HepG2 (cell line): ENCODE measurements at regions not wholly inside any gene's neighbourhood (a gene's known extent, or its start where the extent isn't known, plus 50 kb on each side); places are given as distances from the start of the nearest gene placed in this dataset.

Source experiments
- ARID2 ChIP-seq: sonication (generic); formaldehyde crosslinking; IDR thresholded peaks from 2 replicates; pipeline ENCODE4 v1.8.1; 2022; ENCODE audit warnings: mild to moderate bottlenecking, missing genetic modification reagents, borderline replicate concordance
- BRD4 ChIP-seq: sonication (generic); formaldehyde crosslinking; IDR thresholded peaks from 2 replicates; pipeline ENCODE4 v1.4.0; 2020; ENCODE audit warnings: missing genetic modification reagents
- CC2D1A ChIP-seq: sonication (generic); formaldehyde crosslinking; IDR thresholded peaks from 2 replicates; pipeline ENCODE4 v1.8.1; 2023; ENCODE audit warnings: mild to moderate bottlenecking, missing genetic modification reagents
- FOXA3 ChIP-seq: IDR thresholded peaks from 2 replicates; pipeline ENCODE4 v1.6.1; 2016; ENCODE audit warnings: missing genetic modification reagents, missing compliant biosample characterization
- HDAC1 ChIP-seq: sonication (generic); formaldehyde crosslinking; IDR thresholded peaks from 2 replicates; pipeline ENCODE4 v1.5.1; 2020; ENCODE audit warnings: mild to moderate bottlenecking, missing genetic modification reagents
- HMG20A ChIP-seq: IDR thresholded peaks from 2 replicates; pipeline ENCODE4 v1.6.1; 2016; ENCODE audit warnings: borderline replicate concordance
- JUN ChIP-seq: sonication (generic); formaldehyde crosslinking; IDR thresholded peaks from 2 replicates; pipeline ENCODE4 v1.4.0; 2020; ENCODE audit warnings: mild to moderate bottlenecking, missing genetic modification reagents
- KLF15 ChIP-seq: sonication (generic); formaldehyde crosslinking; IDR thresholded peaks from 2 replicates; pipeline ENCODE4 v1.8.1; 2023; ENCODE audit warnings: borderline replicate concordance, mild to moderate bottlenecking, inconsistent platforms, missing genetic modification reagents, mixed read lengths
- MAFF ChIP-seq: IDR thresholded peaks from 2 replicates; pipeline ENCODE4 v1.6.1; 2011; ENCODE audit warnings: low read depth, low read length, improper control_type of control experiment
- MED1 ChIP-seq: sonication (generic); formaldehyde crosslinking; IDR thresholded peaks from 2 replicates; pipeline ENCODE4 v1.4.0; 2020; ENCODE audit warnings: missing genetic modification reagents
- ONECUT2 ChIP-seq: sonication (generic); formaldehyde crosslinking; IDR thresholded peaks from 2 replicates; pipeline ENCODE4 v1.4.0; 2020; ENCODE audit warnings: missing genetic modification reagents
- PCBP2 ChIP-seq: fragments of 200-400 bp; formaldehyde crosslinking; optimal IDR thresholded peaks from 2 replicates; pipeline ENCODE3; 2018; ENCODE audit warnings: low read length, low read depth; ENCODE audit not compliant: poor library complexity, severe bottlenecking
- PHF21A ChIP-seq: sonication (generic); formaldehyde crosslinking; IDR thresholded peaks from 2 replicates; pipeline ENCODE4 v1.5.0; 2020; ENCODE audit warnings: mild to moderate bottlenecking, missing genetic modification reagents
- RARA ChIP-seq: IDR thresholded peaks from 2 replicates; pipeline ENCODE4 v1.6.1; 2016; ENCODE audit warnings: missing genetic modification reagents, missing compliant biosample characterization
- RARG ChIP-seq: sonication (generic); formaldehyde crosslinking; IDR thresholded peaks from 2 replicates; pipeline ENCODE4 v1.4.0; 2020; ENCODE audit warnings: low read depth, mild to moderate bottlenecking, missing genetic modification reagents
- RCOR2 ChIP-seq: IDR thresholded peaks from 2 replicates; pipeline ENCODE4 v1.6.1; 2016; ENCODE audit warnings: missing biosample characterization, missing genetic modification reagents
- REPIN1 ChIP-seq: sonication (generic); formaldehyde crosslinking; IDR thresholded peaks from 2 replicates; pipeline ENCODE4 v1.8.0; 2022; ENCODE audit warnings: missing genetic modification reagents, low read depth, mild to moderate bottlenecking, borderline replicate concordance
- ZFP36L1 ChIP-seq: sonication (generic); formaldehyde crosslinking; IDR thresholded peaks from 2 replicates; pipeline ENCODE4 v1.8.0; 2022; ENCODE audit warnings: mild to moderate bottlenecking, missing genetic modification reagents, moderate library complexity
- ZMYM4 ChIP-seq: sonication (generic); formaldehyde crosslinking; IDR thresholded peaks from 2 replicates; pipeline ENCODE4 v1.8.1; 2023; ENCODE audit warnings: mild to moderate bottlenecking, missing genetic modification reagents
- ZNF549 ChIP-seq: sonication (generic); formaldehyde crosslinking; IDR thresholded peaks from 2 replicates; pipeline ENCODE4 v1.5.0; 2020; ENCODE audit warnings: missing genetic modification reagents
- ZNF678 ChIP-seq: sonication (generic); formaldehyde crosslinking; IDR thresholded peaks from 2 replicates; pipeline ENCODE4 v1.4.0; 2020; ENCODE audit warnings: mild to moderate bottlenecking, missing genetic modification reagents
- ZNF747 ChIP-seq: sonication (generic); formaldehyde crosslinking; IDR thresholded peaks from 2 replicates; pipeline ENCODE4 v1.8.1; 2023; ENCODE audit warnings: missing genetic modification reagents, mild to moderate bottlenecking, borderline replicate concordance
- ZNF776 ChIP-seq: sonication (generic); formaldehyde crosslinking; IDR thresholded peaks from 2 replicates; pipeline ENCODE4 v1.4.0; 2020; ENCODE audit warnings: mild to moderate bottlenecking, missing genetic modification reagents
- TF ChIP-seq, protein P1 (sequence below): sonication (generic); formaldehyde crosslinking; conservative IDR thresholded peaks from 2 replicates; pipeline ENCODE4 v1.5.0; 2020; ENCODE audit warnings: missing genetic modification reagents
- TF ChIP-seq, protein P2 (sequence below): IDR thresholded peaks from 2 replicates; pipeline ENCODE4 v1.6.1; 2016; ENCODE audit warnings: missing genetic modification reagents, missing compliant biosample characterization
- TF ChIP-seq, protein P3 (sequence below): IDR thresholded peaks from 2 replicates; pipeline ENCODE4 v1.6.1; 2016
- TF ChIP-seq, protein P4 (sequence below): sonication (generic); formaldehyde crosslinking; IDR thresholded peaks from 2 replicates; pipeline ENCODE4 v1.5.0; 2020; ENCODE audit warnings: missing genetic modification reagents

DNA sequence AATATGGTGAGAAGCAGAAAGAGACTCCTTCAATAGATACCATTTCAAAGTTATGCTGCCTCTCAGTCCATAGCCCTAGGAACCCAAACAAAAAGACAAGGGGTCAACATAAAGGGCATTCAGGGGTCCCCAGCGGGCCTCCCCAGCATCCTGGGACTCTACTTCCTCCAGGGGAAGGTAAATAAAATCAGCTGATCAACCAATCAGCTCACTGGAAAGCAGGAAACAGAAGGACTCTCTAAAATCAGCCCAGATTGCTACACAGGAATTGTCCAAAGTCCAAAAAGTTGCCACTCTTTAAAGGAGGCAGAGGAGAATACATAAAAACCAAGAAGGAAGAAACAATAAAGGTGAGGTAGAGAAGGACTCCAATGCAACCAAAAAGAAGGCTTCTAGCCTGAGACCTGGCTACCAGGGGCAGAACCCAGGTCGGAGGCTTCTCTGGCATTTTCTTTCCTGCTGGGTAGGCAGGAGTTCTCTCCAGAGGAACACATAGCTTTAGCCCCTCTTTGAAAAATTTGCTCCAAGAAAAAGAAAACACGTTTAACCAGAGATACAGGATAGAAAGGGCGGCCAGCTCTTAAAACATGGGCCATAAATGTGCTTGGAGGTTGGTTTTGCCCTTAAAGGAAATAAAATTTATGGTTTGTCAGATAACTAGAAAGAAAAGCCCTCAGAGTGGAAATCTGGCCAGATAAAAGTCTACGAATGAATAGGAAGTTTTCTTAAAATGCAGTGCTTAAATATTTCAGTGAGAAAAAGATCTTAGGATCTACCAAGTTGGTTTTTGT lies 404.6 kb downstream of the SOX9 start (continued):
- no peak for TF ChIP-seq HDAC1
- TF ChIP-seq MAFF, result no peak
- TF ChIP-seq BRD4 (CRISPR knock-in tag), result no peak
- TF ChIP-seq, protein P1, sequence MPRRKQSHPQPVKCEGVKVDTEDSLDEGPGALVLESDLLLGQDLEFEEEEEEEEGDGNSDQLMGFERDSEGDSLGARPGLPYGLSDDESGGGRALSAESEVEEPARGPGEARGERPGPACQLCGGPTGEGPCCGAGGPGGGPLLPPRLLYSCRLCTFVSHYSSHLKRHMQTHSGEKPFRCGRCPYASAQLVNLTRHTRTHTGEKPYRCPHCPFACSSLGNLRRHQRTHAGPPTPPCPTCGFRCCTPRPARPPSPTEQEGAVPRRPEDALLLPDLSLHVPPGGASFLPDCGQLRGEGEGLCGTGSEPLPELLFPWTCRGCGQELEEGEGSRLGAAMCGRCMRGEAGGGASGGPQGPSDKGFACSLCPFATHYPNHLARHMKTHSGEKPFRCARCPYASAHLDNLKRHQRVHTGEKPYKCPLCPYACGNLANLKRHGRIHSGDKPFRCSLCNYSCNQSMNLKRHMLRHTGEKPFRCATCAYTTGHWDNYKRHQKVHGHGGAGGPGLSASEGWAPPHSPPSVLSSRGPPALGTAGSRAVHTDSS (CRISPR knock-in tag), result no peak
- peak; percentile 60; the same call in 1 of the 2 replicates for TF ChIP-seq PHF21A (CRISPR knock-in tag)
- TF ChIP-seq REPIN1 (CRISPR knock-in tag), result no peak
- TF ChIP-seq HMG20A (CRISPR knock-in tag), result peak; percentile 39; the same call in 1 of the 2 replicates
- no peak for TF ChIP-seq ONECUT2 (CRISPR knock-in tag)
- TF ChIP-seq, protein P2, sequence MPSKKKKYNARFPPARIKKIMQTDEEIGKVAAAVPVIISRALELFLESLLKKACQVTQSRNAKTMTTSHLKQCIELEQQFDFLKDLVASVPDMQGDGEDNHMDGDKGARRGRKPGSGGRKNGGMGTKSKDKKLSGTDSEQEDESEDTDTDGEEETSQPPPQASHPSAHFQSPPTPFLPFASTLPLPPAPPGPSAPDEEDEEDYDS, result 0 out of 2 replicates have a peak, but pooled peaks have one; percentile 51
- no peak for TF ChIP-seq RARG (CRISPR knock-in tag)
- TF ChIP-seq ZNF678 (CRISPR knock-in tag), result no peak
- TF ChIP-seq FOXA3 (CRISPR knock-in tag), result peak; percentile 42
- no peak for TF ChIP-seq ZFP36L1 (CRISPR knock-in tag)
- peak; percentile 36; the same call in 1 of the 2 replicates for TF ChIP-seq KLF15 (CRISPR knock-in tag)
- no peak for TF ChIP-seq ZNF776 (CRISPR knock-in tag)
- peak; percentile 68 for TF ChIP-seq MED1 (CRISPR knock-in tag)
- TF ChIP-seq, protein P3, sequence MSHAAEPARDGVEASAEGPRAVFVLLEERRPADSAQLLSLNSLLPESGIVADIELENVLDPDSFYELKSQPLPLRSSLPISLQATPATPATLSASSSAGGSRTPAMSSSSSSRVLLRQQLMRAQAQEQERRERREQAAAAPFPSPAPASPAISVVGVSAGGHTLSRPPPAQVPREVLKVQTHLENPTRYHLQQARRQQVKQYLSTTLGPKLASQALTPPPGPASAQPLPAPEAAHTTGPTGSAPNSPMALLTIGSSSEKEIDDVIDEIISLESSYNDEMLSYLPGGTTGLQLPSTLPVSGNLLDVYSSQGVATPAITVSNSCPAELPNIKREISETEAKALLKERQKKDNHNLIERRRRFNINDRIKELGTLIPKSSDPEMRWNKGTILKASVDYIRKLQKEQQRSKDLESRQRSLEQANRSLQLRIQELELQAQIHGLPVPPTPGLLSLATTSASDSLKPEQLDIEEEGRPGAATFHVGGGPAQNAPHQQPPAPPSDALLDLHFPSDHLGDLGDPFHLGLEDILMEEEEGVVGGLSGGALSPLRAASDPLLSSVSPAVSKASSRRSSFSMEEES (CRISPR knock-in tag), result no peak
- TF ChIP-seq, protein P4, sequence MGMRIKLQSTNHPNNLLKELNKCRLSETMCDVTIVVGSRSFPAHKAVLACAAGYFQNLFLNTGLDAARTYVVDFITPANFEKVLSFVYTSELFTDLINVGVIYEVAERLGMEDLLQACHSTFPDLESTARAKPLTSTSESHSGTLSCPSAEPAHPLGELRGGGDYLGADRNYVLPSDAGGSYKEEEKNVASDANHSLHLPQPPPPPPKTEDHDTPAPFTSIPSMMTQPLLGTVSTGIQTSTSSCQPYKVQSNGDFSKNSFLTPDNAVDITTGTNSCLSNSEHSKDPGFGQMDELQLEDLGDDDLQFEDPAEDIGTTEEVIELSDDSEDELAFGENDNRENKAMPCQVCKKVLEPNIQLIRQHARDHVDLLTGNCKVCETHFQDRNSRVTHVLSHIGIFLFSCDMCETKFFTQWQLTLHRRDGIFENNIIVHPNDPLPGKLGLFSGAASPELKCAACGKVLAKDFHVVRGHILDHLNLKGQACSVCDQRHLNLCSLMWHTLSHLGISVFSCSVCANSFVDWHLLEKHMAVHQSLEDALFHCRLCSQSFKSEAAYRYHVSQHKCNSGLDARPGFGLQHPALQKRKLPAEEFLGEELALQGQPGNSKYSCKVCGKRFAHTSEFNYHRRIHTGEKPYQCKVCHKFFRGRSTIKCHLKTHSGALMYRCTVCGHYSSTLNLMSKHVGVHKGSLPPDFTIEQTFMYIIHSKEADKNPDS (CRISPR knock-in tag), result no peak
- no peak for TF ChIP-seq ZNF549
- no peak; the same call in 1 of the 2 replicates for TF ChIP-seq ARID2 (CRISPR knock-in tag)
- TF ChIP-seq ZMYM4, result peak; percentile 51; the same call in 1 of the 2 replicates
- 0 out of 2 replicates have a peak, but pooled peaks have one; percentile 20 for TF ChIP-seq ZNF747 (CRISPR knock-in tag)
- peak; percentile 64 for TF ChIP-seq RARA (CRISPR knock-in tag)
- TF ChIP-seq PCBP2, result no peak
- 0 out of 2 replicates have a peak, but pooled peaks have one; percentile 30 for TF ChIP-seq RCOR2 (CRISPR knock-in tag)
- no peak for TF ChIP-seq CC2D1A (CRISPR knock-in tag)
- TF ChIP-seq JUN (CRISPR knock-in tag), result no peak
